Midbrain (tissue), 1 donor: ENCODE measurements at regions not wholly inside any gene's neighbourhood (a gene's known extent, or its start where the extent isn't known, plus 50 kb on each side); places are given as distances from the start of the nearest gene placed in this dataset.
"Not testable (repeated sequence)": the region's sequence is repeated elsewhere in the genome, so short reads cannot be mapped to it uniquely, and the experiment has no call there.

Experiments used
- DNase-seq: peaks from one replicate; lab custom pipeline; 2025; lab: John Stamatoyannopoulos, UW

DNA sequence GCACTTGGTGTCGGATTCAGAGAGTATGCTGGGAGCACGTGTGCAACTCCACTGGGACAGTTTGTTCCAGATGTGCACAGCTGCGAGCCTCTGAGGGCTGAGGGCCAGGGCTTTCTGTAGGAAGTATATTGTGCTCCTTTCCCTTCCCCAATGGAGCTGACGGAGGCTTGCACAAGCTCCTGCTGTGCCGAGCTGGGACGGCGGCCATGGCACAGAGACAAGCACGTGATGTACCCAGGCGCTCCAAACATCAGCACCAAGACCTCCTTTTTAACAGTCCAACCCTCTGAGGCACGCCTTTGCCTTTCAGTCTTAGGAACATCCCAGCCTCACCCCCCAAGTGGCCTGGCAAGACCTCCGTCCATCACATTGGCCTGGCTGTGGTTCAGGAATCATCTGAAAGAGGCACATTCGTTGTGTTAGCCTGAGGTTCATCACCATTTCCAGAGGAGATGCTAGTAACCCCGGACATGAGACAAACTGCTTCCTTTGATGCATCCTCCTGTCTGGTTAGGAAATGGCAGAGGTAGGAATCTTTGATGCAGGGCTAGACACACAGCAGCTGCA lies 339.2 kb upstream of the KAZN start:
- DNase-seq = peak; percentile 94

DNA sequence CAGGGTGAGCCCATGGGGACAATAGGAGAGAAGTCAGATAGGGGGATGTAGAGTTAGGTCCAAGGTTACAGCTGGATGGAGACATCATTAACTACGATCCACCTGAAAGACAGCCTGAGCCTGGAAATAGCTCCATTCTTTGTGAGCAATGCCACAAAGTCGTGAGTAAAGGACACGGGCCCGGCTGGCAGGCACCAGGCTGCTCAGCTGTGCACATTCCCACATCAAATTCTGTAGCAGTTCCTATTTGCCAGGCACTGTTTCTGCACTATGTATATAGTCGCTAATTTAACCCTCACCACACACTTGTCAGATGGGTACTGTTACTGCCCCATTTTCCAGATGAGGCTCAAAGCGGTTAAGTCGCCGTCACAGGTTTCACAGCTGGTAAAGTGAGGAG lies 338.0 kb upstream of the KAZN start:
- DNase-seq = no peak

DNA sequence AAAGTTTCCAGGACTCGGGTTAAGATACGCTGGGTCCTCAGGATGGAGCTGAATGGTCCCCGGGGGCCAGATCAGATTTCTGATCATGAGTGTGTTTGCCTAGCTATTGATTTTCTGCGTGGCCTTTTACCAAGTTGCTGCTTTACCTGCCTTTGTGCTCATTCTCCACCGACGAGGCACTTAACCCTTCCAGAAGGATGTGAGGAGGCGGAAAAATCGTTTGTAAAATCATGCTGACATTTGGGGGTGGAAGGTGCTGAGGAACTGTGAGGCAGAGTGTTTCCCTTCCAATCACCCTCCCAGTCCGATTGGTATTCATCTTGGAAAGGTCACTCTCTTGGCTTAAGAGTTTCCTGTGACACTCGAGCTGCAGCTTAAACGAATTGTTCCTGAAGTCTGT lies 337.1 kb upstream of the KAZN start:
- no peak for DNase-seq

DNA sequence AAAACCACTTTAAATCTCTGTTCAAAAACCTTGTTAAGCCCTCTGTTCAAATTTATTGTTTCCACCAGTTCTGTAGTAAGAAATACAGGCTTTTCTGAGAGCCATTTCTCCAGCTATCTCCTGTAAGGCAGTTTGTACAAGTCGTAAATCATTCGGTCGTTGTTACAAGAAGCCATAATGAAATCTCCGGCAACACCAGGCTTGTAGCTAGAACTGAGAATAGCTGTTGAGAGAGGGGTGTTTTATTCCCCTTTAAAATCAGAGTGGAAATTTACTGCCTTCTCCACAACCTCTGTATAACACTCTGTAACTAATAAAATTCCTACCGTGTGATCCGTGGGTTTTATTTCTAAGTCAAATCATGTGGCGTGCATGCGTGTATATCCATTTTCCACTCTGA lies 335.8 kb upstream of the KAZN start:
- DNase-seq = no peak

DNA sequence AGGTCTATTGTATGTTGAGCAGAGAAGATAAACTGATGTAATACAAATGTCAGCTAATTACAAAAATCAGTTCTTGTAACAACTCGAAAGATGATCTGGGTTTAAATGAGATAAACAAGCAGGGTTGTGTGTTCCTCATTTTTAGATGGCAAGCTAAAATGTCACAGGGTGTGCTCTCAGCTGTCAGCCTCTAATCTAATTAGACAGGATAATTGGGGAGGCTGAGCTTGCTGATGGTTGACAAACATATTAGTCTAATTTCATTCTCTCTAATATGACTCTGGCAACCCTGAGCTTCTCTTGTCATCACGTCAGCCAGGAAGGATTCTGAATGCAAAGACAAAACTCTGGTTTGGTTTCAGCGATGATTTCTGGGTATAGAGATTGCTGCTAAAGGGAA lies 335.3 kb upstream of the KAZN start:
- no peak for DNase-seq

DNA sequence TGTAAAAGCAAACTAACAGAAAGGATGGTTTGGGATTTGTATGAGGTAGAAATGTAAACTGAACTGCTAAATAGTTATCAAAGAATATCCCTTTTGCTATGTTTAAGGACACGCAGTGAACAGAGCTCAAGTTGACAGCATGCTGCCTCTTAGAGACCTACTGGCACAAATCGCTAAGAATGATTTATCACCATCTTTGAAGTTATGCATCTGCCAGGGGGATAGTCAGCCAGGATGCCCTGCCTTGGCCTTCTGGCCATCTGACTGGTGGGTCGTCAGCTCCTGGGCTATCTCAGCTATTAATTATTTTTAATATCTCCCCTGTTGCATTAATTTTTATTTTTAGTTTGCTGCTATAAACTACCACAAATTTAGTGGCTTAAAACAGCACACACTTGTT lies 334.8 kb upstream of the KAZN start:
- no peak for DNase-seq

DNA sequence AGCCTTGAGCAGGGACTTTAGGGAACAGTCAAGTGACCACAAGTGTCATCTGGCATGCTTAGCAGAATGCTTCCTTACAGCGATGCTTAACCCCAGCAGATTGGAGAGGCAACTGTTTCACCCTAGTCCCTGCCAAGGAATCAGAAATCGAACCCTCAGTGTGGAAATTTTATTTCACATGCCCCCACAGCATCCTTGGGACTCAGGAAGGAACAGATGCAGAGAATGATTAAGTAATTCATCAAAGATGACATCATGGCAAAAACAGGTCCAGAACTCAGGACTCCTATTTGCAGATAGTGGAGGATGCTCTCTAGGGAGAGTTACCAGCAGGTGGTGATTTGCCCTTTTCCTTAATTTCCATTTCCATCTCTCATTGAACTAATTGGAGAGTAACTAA lies 333.0 kb upstream of the KAZN start:
- DNase-seq = no peak

DNA sequence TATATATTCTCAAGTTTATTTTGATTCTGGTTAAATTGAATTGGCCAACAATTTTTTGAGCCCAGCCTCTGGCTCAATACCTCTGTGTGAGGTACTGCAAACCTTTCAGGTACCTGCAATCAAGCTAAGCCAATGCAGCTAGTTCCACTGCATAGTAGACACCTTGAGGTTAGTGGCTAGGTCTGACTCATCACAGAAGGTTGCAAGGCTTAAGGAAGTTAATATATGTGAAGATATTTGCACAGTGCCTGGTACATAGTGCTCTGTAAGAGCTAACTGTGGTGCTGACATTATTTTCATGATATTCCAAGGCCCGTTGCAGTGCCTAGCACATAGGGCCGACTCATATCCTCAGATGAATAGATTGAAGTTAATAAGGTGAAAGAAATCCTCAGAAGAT lies 330.5 kb upstream of the KAZN start:
- no peak for DNase-seq

DNA sequence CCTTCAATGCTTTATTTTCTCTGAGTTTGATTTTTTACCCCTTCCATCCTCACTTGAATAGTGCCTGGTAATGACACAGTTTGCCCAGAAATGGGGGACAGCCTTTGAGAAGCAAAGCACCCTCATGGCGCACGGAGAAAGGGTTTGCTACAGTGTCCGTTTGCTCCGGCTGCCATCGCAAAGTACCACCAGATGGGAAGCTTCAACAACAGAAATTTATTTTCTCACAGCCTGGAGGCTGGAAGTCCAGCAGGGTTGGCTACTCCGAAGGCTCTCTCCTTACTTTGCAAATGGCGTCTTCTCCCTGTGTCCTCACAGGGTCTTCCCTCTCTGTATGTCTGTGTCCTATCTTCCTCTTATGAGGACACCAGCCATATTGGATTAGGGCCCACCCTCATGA lies 327.7 kb upstream of the KAZN start:
- DNase-seq = no peak

DNA sequence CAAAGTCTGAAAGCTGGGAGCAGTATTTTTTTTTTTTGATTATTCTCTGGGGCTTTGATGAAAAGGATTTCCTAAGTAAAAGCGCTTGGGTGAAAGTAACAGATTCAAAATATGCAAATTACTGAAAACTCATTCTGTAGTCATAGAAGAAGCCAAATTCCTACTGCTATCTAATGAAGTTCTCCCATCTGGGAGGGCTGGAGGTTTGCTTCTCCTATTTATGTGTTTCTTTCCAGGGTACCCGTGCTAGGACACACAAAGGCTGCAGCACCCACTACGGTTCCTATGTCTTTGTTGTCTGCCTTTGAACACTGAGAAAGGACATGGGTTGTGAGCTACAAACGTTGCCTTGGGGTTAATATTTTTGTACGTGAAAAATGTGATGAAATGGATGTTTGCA lies 324.7 kb upstream of the KAZN start:
- DNase-seq = no peak

DNA sequence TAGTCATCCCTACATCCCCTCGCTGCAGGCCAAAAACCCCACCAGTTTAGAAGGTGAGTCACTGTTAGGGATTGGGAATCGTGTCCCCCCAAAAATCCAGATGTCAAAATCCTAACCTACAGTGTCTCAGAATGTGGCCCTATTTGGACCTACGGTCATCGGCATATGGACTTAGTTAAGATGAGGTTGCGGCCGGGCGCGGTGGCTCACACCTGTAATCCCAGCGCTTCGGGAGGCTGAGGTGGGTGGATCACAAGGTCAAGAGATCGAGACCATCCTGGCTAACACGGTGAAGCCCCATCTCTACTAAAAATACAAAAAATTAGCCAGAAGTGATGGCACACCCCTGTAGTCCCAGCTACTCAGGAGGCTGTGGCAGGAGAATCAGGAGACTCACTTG lies 318.6 kb upstream of the KAZN start:
- not testable (repeated sequence) for DNase-seq

DNA sequence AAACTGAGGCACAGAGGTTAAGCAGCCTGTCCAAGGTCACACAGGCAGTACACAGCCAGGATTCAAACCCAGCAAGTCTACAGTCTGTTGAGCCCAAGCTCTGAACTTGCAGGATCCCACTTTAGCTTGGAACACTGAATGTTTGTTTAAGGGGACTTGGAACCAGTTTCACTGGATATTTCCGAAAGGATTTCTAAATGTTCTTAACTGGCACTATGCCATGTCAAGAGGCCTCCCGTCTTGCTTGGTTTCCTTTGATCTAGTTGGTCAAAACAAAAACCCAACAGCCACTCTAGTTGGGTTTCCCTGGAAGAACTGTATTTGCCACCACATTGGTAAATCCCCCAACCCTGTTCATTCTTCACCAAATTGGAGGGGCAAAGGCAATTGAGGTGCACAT lies 317.6 kb upstream of the KAZN start:
- no peak for DNase-seq

DNA sequence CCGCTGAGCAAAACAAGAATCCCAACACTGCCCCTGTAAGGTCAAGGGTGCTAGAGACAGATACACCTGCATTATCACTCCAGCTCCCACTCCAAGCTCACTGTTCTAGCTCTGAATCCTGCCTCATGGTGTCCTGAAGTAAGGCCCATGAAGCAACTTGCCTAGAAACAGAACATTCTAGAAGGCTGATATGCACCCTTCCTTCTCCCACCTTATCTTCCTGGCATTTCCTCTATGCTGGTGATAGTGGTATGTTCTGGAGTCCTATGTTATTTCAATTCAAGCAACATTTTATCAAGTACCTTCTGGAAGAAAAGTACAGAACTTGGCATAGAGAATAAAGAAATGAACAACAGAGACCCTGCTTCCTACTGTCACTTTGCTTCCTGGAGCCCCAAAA lies 317.1 kb upstream of the KAZN start:
- no peak for DNase-seq

DNA sequence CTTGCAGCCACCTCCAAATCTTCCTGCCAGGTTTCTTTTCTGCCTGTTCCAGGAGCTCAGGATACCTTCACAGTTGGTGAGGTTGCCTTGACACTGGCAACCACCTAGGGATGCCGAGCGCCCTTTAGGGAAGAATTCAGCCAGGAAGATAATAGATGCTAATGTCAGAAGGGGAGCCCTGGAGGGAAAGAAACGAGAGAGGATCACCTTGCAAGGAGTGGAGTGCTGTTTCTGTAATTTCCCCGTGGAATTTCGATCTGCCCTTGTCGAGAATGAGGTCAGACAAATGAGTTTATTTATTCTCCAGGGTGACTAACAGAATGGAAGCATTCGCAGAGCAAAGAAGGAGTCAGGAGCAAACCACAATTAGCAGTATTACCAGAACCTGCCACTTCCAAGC lies 315.8 kb upstream of the KAZN start:
- DNase-seq = no peak

DNA sequence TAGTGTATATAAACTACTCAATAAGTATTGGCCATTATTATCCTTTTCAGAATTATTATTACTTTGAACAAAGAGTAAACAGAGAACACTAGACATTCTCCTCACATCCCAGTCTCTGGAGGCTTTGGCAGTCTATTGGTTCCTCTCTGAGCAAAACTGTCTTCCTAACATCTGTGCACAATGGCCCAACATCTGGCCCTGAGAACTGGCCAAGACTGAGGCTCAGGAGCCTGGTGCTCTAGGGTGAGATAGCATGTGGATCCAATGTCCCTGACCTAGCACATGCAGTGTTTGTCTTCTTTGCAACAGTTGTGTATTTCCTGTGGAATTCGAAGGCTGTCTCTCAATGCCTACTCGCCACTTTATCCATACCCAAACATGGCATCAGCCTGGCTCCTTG lies 313.2 kb upstream of the KAZN start:
- no peak for DNase-seq

DNA sequence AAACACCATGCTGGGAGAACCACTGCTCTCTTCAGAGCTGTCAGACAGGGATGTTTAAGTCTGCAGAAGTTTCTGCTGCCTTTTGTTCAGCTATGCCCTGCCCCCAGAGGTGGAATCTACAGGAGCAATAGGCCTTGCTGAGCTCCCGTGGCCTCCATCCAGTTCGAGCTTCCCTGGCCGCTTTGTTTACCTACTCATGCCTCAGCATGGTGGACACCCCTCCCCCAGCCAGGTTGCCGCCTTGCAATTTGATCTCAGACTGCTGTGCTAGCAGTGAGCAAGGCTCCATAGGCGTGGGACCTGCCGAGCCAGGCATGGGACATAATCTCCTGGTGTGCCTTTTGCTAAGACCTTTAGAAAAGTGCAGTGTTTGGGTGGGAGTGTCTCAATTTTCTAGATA lies 307.3 kb upstream of the KAZN start:
- DNase-seq = not testable (repeated sequence)

DNA sequence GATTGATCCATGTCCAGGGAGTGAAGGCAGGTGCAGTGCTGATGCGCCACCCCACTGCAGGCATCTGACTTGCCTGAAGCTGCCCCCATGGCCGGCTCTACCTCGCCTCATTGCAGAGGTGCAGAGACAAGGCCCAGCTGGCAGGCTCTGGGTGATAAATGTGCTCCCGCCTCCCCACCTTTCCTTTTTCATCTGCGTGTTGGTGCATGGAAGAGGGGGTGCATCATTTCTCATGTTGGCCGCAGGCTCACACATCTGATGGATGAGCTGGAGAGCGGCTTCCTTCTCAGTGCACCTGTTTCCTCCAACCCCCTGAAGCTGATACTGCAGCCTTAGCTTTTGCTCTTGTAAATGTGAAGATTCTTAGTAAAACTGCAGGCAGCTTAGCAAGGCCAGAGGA lies 306.0 kb upstream of the KAZN start:
- no peak for DNase-seq

DNA sequence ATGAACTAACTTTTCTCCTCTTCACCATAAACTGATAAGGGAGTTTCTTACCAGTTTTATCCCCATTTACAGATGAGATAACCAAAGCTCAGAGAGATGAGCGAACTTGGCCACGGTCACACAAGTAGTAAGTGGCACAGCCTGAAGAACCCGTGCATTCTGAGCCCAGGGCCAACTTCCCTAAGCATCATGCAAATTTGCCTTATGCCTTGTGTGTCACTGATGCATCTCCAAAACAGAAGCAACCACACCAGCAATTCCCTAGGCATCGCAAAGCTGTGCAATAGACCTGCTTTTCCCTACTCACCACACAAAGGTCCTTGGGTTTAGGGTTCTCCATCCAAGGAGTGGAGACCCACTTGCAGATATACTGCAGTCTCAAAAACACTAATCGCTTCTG lies 304.5 kb upstream of the KAZN start:
- DNase-seq = no peak

DNA sequence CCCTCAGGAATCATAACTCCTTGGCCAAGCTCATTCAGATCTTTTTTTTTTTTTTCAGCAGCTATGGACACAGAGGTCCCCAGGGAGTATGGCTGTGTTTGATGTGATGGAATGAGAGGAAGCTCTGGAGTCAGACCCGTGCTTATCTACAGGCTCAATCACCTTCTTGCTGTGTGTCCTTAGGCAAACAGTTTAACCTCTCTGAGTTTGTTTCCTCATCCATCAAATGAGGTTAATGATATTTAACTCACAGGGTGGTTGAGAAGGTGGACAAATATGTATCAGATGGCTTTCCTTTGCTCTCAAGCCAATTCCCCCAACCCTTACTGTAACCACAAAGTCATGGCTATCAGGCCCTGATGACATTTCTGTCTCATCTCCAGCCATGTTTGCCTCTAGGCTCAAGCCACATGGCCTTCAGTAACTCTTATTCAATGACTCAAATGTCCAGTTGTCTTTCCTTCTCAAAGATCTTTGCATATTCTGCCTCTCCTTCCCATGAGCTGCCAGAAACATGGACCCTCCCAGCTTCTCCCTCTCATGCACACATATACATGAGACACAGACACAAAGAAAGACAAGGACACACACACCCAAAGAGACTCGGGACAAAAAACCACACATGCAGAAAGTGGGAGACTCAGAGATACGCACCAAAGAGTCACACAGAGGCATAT lies 303.5 kb upstream of the KAZN start:
- no peak for DNase-seq

DNA sequence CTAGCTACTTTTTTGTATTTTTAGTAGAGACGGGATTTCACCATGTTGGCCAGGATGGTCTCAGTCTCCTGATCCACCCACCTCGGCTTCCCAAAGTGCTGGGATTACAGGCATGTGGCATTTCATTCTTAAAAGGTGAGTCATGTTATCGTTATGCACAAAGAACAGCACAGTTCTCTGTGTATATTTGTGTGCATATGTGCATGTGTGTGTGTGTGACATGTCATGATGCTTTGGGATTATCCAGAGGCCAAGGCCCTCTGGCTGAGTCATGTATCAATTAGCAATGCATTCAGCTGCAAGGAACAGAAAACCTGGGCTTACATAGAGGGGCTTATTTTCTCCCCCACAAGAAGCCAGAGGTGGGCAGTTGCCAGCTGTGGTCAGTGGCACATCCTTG lies 301.7 kb upstream of the KAZN start:
- DNase-seq = no peak

DNA sequence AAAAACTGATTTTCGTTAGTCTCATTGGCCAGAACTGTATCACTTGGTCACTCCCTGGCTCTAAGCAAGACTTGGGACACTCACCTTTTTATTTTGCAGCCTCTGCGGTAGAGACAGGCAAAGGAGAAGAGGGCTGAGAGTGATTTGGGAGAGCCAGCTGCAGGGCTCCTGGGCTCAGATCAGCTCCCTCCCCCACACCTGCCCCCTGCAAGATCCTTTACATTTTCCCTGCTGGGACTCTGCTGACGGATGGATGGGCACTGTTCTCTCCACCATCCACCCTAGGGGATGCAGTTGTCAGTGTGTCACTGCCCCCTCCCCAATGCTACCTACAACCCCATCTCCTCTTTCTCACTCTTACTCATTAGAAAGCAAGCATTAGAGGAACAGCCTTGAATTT lies 301.1 kb upstream of the KAZN start:
- DNase-seq = no peak

DNA sequence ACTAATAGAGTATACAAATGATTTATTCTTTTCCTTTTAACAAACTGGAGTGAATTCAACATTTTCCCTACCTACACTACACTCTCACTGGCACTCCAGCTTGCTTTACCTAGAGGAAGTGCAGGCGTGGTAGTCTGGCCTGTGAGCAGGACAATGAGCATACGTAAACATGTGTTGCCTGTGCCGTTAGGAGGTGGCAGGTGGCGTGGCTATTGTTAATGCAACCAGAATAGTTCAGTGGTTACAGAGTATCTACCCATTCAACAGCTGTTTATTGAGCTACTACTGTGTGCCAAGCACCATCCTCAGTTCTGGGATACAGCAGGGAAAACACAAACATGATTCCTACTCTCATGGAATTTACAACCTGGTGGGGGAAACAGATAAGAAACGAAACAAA lies 299.7 kb upstream of the KAZN start:
- no peak for DNase-seq

DNA sequence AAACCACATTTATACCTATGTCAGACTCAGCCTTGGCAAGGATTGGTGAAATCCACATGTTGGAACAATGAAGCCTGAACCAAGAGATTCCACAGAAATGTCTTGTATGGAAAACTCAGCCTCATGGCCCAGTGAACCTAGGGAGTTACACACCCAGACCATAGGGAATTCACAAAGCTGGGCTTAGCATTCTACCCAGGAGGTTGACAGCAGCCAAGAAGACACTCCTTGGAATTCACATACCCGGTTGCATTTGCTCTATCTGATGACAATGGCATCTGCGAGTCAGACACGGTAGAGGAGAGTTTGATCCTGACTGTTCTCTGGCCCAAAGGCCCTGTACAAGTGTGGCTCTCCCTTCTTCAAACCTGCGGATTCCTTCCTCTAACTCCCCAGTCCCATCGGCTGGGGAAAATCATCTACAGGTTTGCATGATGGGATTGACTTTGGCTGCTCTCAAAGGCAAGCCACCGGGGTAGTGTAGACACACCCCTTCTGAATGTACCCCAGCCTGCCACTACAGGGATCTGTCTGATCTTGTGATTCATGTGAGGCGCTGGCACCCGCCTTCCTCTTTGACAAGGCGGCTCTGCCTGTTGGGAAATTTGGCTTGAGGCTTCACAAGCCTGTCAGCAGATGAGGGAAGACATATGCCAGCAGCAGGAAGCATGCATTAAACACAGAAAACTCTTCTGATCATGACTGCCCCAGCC lies 297.3 kb upstream of the KAZN start:
- no peak for DNase-seq

DNA sequence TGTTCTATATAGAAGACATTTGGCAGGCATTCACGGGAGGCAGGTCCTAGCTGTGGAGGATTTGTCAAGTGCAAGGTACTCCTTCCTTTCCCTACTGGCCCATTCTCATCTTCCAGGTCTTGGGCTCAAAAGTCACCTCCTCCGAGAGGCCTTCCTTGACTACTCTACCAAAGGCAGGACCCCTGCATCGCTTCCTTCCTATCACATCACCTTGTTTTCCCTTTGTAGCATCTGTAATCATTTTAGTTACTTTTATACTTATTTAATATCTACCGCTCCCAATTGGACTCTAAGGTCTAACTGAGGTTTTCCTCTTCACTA lies 296.8 kb upstream of the KAZN start:
- no peak for DNase-seq
